Endothelial cell of hepatic sinusoid (primary cell): ENCODE measurements at regions not wholly inside any gene's neighbourhood (a gene's known extent, or its start where the extent isn't known, plus 50 kb on each side); places are given as distances from the start of the nearest gene placed in this dataset.
"Not testable (repeated sequence)": the region's sequence is repeated elsewhere in the genome, so short reads cannot be mapped to it uniquely, and the experiment has no call there.

Experiments used
- in situ Hi-C: cut with HindIII; loops from 2 replicates; pipeline ENCODE4 v1.10.0; 2017; ENCODE audit warnings: low sequenced_read_pairs

DNA sequence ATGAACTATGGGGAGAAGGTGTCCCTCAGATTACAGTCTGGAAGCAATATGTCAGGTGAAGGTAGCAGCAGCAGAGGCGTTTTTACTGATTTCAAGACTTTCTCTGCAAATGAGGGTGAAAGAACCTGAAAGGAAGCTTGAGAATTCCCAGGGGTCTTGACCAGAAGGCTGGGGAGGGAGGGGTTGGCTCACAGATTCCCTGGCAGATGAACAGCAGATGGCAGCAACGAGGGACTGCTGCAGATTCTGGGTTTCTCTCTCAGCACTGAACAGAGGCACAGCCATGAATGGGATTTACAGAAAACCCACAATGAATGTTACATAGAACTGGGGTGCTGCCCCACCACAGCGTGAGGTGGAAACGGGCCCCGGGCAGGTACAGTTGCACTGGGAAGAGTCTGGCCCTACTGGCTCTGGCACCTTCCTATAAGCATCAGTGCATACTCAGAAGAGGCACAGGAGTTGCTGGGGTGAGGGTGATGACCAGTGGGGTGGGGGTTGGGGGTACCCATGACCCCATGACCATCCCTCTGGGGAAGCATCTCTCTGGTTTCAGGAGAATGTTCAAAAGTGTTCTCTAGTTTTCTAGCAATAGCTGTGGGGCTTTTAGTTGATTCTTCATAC, 317.8 kb downstream of the SH2D4B start:
- in situ Hi-C loops: no loop called here

GRCh38 chr10:80856186-80856585, 318.5 kb downstream of the SH2D4B start:
- in situ Hi-C loops: no loop called here

GRCh38 chr10:80859279-80859678, 321.6 kb downstream of the SH2D4B start:
- in situ Hi-C loops: not testable (repeated sequence)

- in situ Hi-C loops: no loop called here
Measured at GRCh38 chr10:80860719-80861118, 323.0 kb downstream of the SH2D4B start.

- in situ Hi-C loops: no loop called here
Measured at GRCh38 chr10:80861882-80862281, 324.2 kb downstream of the SH2D4B start.

DNA sequence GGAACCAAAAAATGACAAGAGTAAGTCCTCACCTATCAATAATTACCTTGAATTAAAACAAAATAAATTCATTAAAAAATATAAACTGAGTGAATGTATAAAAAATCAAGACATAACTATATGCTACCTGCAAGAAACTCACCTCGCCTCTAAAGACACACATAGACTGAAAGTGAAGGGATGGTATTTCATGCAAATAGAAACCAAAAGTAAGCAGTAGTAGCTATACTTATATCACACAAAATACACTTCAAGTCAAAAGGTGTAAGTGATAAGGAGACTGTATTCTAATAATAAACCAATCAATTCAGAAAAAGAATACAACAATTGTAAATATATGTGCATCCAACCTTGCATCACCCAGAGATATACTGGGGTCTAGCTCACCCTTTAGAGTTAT, 332.6 kb downstream of the SH2D4B start:
- in situ Hi-C loops: no loop called here

DNA sequence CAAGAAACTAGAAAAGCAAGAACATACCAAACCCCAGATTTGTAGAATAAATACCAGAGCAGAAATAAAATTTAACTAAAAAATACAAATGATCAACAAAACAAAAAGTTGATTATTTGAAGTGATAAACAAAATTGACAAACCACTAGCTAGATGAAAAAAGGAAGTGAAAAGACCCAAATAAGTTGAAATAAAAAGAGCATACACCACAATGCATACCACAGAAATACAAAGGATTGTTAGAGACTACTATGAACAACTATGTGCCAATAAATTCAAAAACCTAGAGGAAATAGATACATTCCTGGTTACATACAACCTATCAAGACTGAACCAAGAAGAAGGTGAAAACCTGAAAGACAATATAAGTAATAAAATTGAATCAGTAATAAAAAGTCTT, 333.4 kb downstream of the SH2D4B start:
- in situ Hi-C loops: no loop called here

- in situ Hi-C loops: no loop called here
Measured at GRCh38 chr10:80878330-80878729, 340.6 kb downstream of the SH2D4B start.

DNA sequence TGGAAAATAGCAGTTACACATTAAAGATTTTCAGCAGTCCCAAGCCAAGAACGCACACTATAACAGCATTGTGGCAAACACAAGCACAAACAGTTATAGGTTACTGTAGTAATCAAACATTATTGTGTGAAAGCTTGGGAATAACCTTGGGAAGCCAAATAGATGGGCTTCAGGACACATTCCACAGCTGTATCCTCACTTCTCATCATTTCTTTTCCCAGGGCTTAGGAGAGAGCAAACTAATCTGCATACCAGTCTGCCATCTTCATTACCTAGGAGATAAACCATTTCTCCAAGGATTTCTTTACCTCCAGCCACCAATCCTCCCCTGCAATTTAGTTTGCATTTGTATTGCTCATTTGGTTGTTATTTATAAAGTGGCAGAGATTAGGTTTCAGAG, 352.4 kb downstream of the SH2D4B start:
- in situ Hi-C loops: no loop called here

DNA sequence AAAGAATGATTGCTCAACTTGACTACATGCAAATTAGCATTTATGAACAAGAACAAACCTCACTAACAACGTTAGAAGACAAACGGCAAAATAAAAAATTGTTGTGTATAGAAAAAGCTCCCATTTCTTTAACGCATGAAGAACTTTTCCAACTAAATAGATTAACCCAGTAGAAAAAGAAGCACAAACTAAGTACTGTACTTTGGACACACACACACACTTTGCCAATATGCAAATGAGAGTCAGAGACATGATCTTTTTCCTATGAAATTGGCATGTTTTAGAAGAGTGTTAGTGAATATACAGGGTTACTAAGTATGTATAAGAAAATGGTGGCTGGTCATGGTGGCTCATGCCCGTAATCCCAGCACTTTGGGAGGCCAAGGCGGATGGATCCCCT, 355.6 kb downstream of the SH2D4B start:
- in situ Hi-C loops: no loop called here

DNA sequence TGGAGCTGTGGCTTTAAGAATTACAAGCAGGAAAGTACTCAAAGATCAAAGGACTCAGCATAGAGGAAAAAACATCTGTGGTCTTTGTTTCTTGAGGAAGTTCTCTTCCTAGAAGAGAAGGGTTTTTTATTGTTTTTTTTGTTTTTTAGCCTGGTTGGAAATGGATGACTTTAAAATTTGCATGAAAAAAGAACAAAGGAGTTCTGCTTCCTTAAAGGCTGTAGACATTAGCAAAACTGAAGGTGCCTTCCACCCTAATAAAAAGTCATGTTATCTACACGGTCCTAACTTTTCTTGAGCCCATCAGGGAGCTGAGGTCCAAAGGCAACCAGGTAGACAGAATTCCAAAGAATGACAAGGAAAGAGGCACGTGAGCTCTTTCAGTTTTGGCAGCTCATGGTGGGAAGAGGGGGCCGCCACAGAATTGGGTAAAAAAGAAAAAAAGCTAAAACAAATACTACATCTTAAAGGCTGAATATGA, 356.6 kb downstream of the SH2D4B start:
- in situ Hi-C loops: no loop called here

DNA sequence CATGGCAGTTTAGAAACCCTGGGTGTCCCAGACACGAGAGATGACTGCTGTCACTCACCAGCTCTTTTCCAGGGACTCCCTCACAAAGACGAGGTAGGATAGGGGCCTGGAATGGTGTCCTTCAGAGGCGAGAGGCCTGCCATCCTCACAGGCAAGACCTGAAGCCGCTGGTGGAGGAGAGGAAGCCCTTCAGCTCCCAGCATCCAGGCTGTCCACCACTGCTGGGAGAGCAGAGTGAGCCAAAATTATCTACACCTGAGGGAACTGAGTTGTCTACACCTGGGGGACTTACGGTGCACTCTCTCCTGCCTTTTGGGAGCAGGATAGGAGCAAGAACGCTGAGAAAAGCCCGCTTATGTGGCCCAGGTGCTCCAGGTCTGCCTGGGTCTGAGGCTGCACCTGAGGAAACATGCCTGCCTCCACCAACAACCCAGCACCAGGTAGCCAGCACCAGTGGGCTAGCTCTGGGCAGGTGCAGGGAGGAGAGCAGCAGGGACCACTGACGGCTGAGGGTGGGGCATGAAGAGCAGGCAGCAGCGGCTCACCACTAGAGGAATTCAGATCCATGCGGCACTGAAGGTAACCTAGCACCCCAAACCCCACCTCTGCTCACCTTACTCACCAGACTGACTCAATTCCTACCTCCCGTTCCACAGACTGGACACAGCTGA, 357.2 kb downstream of the SH2D4B start:
- in situ Hi-C loops: no loop called here

GRCh38 chr10:80896076-80896475, 358.4 kb downstream of the SH2D4B start:
- in situ Hi-C loops: no loop called here

GRCh38 chr10:80896959-80897358, 359.3 kb downstream of the SH2D4B start:
- in situ Hi-C loops: no loop called here

DNA sequence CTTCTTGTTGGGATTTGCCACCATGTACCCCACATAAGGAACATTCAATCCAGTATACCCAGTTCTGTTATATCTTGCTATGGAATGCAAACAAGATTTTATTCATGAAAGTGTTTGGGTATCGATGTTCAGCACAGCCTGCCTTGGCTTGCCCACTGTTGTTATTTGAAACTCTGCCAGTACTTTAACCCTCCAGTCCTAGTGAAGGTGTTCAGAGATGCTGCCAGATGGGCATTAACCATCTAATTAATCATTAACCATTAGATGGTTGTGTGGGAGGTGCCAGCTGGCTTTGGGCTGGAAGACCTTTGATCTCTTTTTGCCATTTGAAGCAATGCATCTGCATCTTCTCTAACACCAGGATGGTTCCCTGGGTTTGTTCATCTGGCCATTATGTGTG, 363.0 kb downstream of the SH2D4B start:
- in situ Hi-C loops: no loop called here

DNA sequence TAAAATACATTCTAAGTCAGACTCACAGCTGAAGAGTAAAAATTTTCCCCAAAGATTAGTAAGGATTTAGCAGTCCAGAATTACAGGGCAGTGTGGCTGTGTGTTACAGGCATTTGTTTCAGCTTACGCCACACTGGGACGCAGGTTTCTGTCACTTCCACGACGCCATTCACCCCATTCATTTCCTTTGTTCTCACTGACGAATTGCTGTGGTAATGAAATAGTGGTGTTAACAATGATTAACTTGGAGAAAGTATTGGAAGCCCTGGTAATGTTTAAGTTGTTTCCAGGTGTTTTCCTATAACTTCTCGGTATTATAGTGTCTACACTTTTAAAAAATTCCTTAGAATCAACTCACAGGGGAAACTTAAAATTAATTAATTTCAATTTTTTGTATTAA, 370.9 kb downstream of the SH2D4B start:
- in situ Hi-C loops: no loop called here

DNA sequence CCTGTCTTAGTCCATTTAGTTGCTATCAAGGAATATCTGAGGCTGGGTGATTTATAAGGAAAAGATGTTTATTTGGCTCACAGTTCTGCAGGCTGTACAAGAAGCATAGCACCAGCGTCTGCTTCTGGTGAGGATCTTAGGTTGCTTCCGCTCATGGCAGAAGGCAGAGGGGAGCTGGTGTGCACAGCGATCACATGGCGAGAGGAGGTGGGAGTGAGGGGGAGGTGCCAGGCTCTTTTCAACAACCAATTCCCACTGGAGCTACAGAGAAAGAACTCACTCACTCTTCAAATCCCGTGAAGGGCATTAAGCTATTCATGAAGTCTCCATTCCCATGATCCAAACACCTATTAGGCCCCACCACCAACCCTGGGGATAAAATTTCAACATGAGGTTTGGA, 371.6 kb downstream of the SH2D4B start:
- in situ Hi-C loops: no loop called here

GRCh38 chr10:80917636-80918035, 379.9 kb downstream of the SH2D4B start:
- in situ Hi-C loops: no loop called here

GRCh38 chr10:80921032-80921431, 383.3 kb downstream of the SH2D4B start:
- in situ Hi-C loops: loop anchor here (5.0 kb wide), 1 partner anchor 214 kb away; no protein-coding TSS in a partner anchor

GRCh38 chr10:80924063-80924952, 386.6 kb downstream of the SH2D4B start:
- in situ Hi-C loops: loop anchor here (5.0 kb wide), 1 partner anchor 217 kb away; no protein-coding TSS in a partner anchor

- in situ Hi-C loops: no loop called here
Measured at GRCh38 chr10:80927419-80928078, 389.8 kb downstream of the SH2D4B start.
